ENCODE measurements at regions not wholly inside any gene's neighbourhood (a gene's known extent, or its start where the extent isn't known, plus 50 kb on each side); places are given as distances from the start of the nearest gene placed in this dataset.

DNA sequence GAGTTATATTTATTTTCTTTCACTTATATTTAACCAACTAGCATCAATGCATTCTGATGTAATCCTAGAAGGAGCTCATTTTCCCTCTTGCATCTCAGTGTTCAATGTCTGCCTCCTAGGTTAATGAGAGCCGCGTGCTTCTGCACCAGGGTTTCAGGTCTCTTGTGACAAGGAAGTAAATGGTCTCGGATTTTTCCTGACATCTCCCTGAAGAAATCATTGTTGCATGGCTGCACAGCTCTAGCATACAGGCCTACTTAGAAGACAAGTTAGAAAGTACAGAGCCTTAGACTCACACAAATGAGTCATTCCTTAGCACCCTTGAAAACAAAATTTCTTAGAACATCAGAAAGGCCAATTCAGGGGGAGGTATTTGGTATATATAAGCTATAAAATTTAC is 57.2 kb upstream of the KLF12 start:
- TF ChIP-seq GABPA (IDR thresholded peaks at IDR 0.05; ENCODE audit: borderline replicate concordance, insufficient read depth, low read length) = no peak
- no peaks in the 10 kb centered on the region for H3K36me3 ChIP-seq (ENCODE audit: control insufficient read depth in 2 of 4, insufficient read depth in 4 of 4, low read length in 3 of 4)
- no peak overlapping the region for H2BK20ac ChIP-seq (ENCODE audit: low read length)
- H3K79me1 ChIP-seq (ENCODE audit: low read depth, low read length) = no peaks in the 10 kb centered on the region
- DNase-seq (ENCODE audit: low read depth in 1 of 2, low spot score in 2 of 2) (no peak), FAIRE-seq (no peak)
- POLR2A ChIA-PET (ENCODE audit: partially characterized antibody) = interaction anchor here (0.7 kb wide), 1 partner anchor 323 kb away, joined by 3 read pairs; no protein-coding TSS in a partner anchor
- no peaks in the 10 kb centered on the region for H3K27me3 ChIP-seq (replicated peaks in 1 of 4; ENCODE audit: control insufficient read depth in 3 of 4, extremely low read depth in 1 of 4, insufficient read depth in 3 of 4, low read length in 3 of 4)
- peak overlapping the region in 1 of 4 experiments; percentile 10; a peak in 1 of 7 replicates for H3K9ac ChIP-seq (replicated peaks in 1 of 4; ENCODE audit: extremely low read depth in 1 of 4, low read depth in 3 of 4, low read length in 3 of 4)
- no peak overlapping the region for H2BK15ac ChIP-seq (ENCODE audit: low read length)
- H3K23ac ChIP-seq (ENCODE audit: insufficient read length) = no peak overlapping the region
- H4K5ac ChIP-seq (ENCODE audit: insufficient read length, low read depth, low read length) = no peak overlapping the region
- H4K20me1 ChIP-seq (replicated peaks in 1 of 2; ENCODE audit: control insufficient read depth in 1 of 2, insufficient read depth in 2 of 2, low read length in 2 of 2) = no peaks in the 10 kb centered on the region
- peak overlapping the region; percentile 92 for H2AFZ ChIP-seq (ENCODE audit: low read length)
- no peaks in the 10 kb centered on the region for H3K23me2 ChIP-seq (ENCODE audit: low read depth, low read length)
- H3K4me2 ChIP-seq (ENCODE audit: insufficient read depth in 1 of 2, low read depth in 2 of 2, low read length in 2 of 2) = no peak overlapping the region
- H2BK12ac ChIP-seq (ENCODE audit: low read depth, low read length) = no peak overlapping the region
- no peak overlapping the region for H3K4ac ChIP-seq (replicated peaks; ENCODE audit: insufficient read length, low read depth, low read length)
- no peak overlapping the region for H3K18ac ChIP-seq (ENCODE audit: extremely low read depth, low read length)
- no peak overlapping the region for H3K27ac ChIP-seq (ENCODE audit: low read depth, low read length)
- H4K91ac ChIP-seq (replicated peaks; ENCODE audit: insufficient read length, low read length) = no peak overlapping the region
- H3K56ac ChIP-seq (replicated peaks; ENCODE audit: insufficient read length, low read depth, low read length) = no peak overlapping the region
- CTCF ChIA-PET (ENCODE audit: partially characterized antibody) = interaction anchor here (1.6 to 1.9 kb wide), 2 partner anchors 15 to 95 kb away, joined by 4 read pairs; no protein-coding TSS in a partner anchor
- H2AK5ac ChIP-seq (ENCODE audit: low read depth, low read length) = no peak overlapping the region
- no peak overlapping the region for H3K14ac ChIP-seq (ENCODE audit: insufficient read length)
- no peak overlapping the region for H2BK5ac ChIP-seq (ENCODE audit: low read depth, low read length)
- H3K4me1 ChIP-seq (replicated peaks in 1 of 4; ENCODE audit: control insufficient read depth in 3 of 4, insufficient read depth in 4 of 4, low read length in 3 of 4) = no peaks in the 10 kb centered on the region
- no peaks in the 10 kb centered on the region for H3K9me3 ChIP-seq (ENCODE audit: insufficient read depth in 2 of 2, low read depth in 1 of 2, low read length in 1 of 2)
- H3K4me3 ChIP-seq (ENCODE audit: extremely low read depth in 1 of 4, insufficient read depth in 2 of 4, low read depth in 3 of 4, low read length in 4 of 4) = no peak overlapping the region
- H2BK120ac ChIP-seq (replicated peaks; ENCODE audit: low read depth, low read length) = no peak overlapping the region
- H4K8ac ChIP-seq (ENCODE audit: extremely low read depth, insufficient read depth, low read length) = no peak overlapping the region
- H3K79me2 ChIP-seq (ENCODE audit: control insufficient read depth in 1 of 2, insufficient read depth in 2 of 2, low read length in 2 of 2) = no peaks in the 10 kb centered on the region
- WGBS, 2 experiments (ENCODE audit: extremely low coverage in 1 of 2, insufficient coverage in 1 of 2, insufficient read length in 1 of 2, insufficient replicate concordance in 2 of 2, low coverage in 1 of 2, low lambda C conversion rate in 2 of 2, missing lambda C conversion rate in 1 of 2) = 83% methylated on average over 3 of the region's 3 CpGs; no CpG with 5 or more reads in 1 of the 2 experiments
